ENCODE measurements at regions not wholly inside any gene's neighbourhood (a gene's known extent, or its start where the extent isn't known, plus 50 kb on each side); places are given as distances from the start of the nearest gene placed in this dataset.

GRCh38 chr7:42774436-42774835, 137.4 kb downstream of the C7orf25 start:
- H3K27me3 Mint-ChIP-seq, result no peaks in the 10 kb centered on the region
- H3K4me3 Mint-ChIP-seq, result no peak overlapping the region
- ATAC-seq (no peak), DNase-seq (no peak)
- H3K4me1 Mint-ChIP-seq (ENCODE audit: low read depth), result no peaks in the 10 kb centered on the region
- TF ChIP-seq CTCF (IDR thresholded peaks at IDR 0.05), result no peak
- peaks cover 8% of the 10 kb centered on the region for H3K9me3 Mint-ChIP-seq
- POLR2A ChIA-PET, result no interaction called here
- no peak overlapping the region for H3K27ac Mint-ChIP-seq
- CTCF ChIA-PET, result interaction anchor here (0.7 to 1.0 kb wide), 2 partner anchors 112 to 790 kb away, joined by 3 read pairs; no protein-coding TSS in a partner anchor
- intact Hi-C loops (cut with micrococcal nuclease), result no loop called here
- H3K36me3 Mint-ChIP-seq (ENCODE audit: low read depth), result no peaks in the 10 kb centered on the region

DNA sequence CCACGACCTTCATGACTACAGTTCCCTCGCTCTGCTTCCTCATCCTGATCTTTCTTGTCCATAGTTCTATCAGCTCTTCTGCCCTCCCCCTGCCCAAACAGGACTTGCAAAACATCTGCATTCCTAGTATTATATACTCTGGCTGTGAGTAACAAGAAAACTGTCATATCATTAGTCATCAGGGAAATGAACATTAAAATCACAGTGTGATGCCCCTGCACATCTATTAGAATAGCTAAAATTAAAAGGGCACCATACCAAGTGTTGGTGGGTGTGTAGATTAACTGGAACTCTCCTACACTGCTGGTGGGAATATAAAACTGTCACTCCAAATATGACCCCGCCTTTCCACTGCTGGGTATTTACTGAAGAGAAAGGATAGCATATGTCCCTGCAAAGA, 141.8 kb downstream of the C7orf25 start:
- H3K36me3 Mint-ChIP-seq (ENCODE audit: low read depth), result no peaks in the 10 kb centered on the region
- CTCF ChIA-PET, result interaction anchor here (0.7 kb wide), 1 partner anchor 25 kb away, joined by 3 read pairs; no protein-coding TSS in a partner anchor
- no peaks in the 10 kb centered on the region for H3K9me3 Mint-ChIP-seq
- peaks cover 6% of the 10 kb centered on the region for H3K27me3 Mint-ChIP-seq
- H3K4me3 Mint-ChIP-seq, result no peak overlapping the region
- no peak for TF ChIP-seq CTCF (IDR thresholded peaks at IDR 0.05)
- DNase-seq (no peak), ATAC-seq (no peak)
- POLR2A ChIA-PET, result no interaction called here
- H3K4me1 Mint-ChIP-seq (ENCODE audit: low read depth), result no peaks in the 10 kb centered on the region
- intact Hi-C loops (cut with micrococcal nuclease), result no loop called here
- no peak overlapping the region for H3K27ac Mint-ChIP-seq

- no peak overlapping the region for H3K4me3 Mint-ChIP-seq
- ChIA-PET POLR2A (no interaction called here), CTCF (no interaction called here)
- no peaks in the 10 kb centered on the region for H3K36me3 Mint-ChIP-seq (ENCODE audit: low read depth)
- intact Hi-C loops (cut with micrococcal nuclease), result no loop called here
- H3K27me3 Mint-ChIP-seq, result peaks cover 15% of the 10 kb centered on the region
- H3K9me3 Mint-ChIP-seq, result no peaks in the 10 kb centered on the region
- H3K4me1 Mint-ChIP-seq (ENCODE audit: low read depth), result peaks cover 2% of the 10 kb centered on the region
- TF ChIP-seq CTCF (IDR thresholded peaks at IDR 0.05), result no peak
- ATAC-seq (no peak), DNase-seq (no peak)
- H3K27ac Mint-ChIP-seq, result no peak overlapping the region
Observed at GRCh38 chr7:42768045-42768444, 143.8 kb downstream of the C7orf25 start.

- H3K36me3 Mint-ChIP-seq (ENCODE audit: low read depth), result no peaks in the 10 kb centered on the region
- ATAC-seq (no peak), DNase-seq (no peak)
- ChIA-PET CTCF (interaction anchor here (1.3 kb wide), 1 partner anchor 21 kb away, joined by 4 read pairs; no protein-coding TSS in a partner anchor), POLR2A (no interaction called here)
- peaks cover 7% of the 10 kb centered on the region for H3K4me1 Mint-ChIP-seq (ENCODE audit: low read depth)
- H3K4me3 Mint-ChIP-seq, result no peak overlapping the region
- H3K27me3 Mint-ChIP-seq, result peaks cover 15% of the 10 kb centered on the region
- H3K9me3 Mint-ChIP-seq, result no peaks in the 10 kb centered on the region
- intact Hi-C loops (cut with micrococcal nuclease), result no loop called here
- H3K27ac Mint-ChIP-seq, result no peak overlapping the region
- no peak for TF ChIP-seq CTCF (IDR thresholded peaks at IDR 0.05)
Observed at GRCh38 chr7:42766782-42767423, 145.0 kb downstream of the C7orf25 start.

DNA sequence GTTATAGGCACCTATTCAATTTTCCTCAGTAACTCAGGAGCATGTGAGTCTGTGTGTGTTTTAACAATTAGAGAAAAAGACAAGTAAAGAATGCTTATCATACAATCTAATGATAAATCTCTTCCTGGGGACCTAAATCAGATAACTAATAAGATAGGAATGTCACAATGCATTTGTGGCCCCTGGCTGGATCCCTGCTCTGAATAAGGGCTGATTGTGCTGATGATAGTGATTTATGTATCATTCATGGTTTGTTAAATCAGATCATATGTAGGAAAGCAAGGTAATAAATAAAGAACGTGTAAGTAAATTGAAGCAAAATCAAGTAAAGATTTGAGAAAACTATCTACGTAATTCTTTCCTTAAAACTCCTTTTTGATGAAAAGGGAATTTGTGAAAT, 145.9 kb downstream of the C7orf25 start:
- ATAC-seq, result no peak
- Mint-ChIP-seq H3K36me3 (ENCODE audit: low read depth) (no peaks in the 10 kb centered on the region), H3K4me3 (no peak overlapping the region), H3K4me1 (ENCODE audit: low read depth) (peaks cover 7% of the 10 kb centered on the region), H3K9me3 (no peaks in the 10 kb centered on the region), H3K27ac (no peak overlapping the region), H3K27me3 (peaks cover 17% of the 10 kb centered on the region)
- intact Hi-C loops (cut with micrococcal nuclease), result no loop called here
- CTCF ChIA-PET, result interaction anchor here (1.3 kb wide), 1 partner anchor 20 kb away, joined by 4 read pairs; no protein-coding TSS in a partner anchor
- no peak for TF ChIP-seq CTCF (IDR thresholded peaks at IDR 0.05)
- POLR2A ChIA-PET, result no interaction called here
- DNase-seq, result no peak

All from activated CD8-positive, alpha-beta T cell treated with anti-CD3 and anti-CD28 coated beads for 36 hours (primary cell).